ENCODE measurements at regions not wholly inside any gene's neighbourhood (a gene's known extent, or its start where the extent isn't known, plus 50 kb on each side); places are given as distances from the start of the nearest gene placed in this dataset.

GRCh38 chr10:124158592-124158991 is 65.2 kb upstream of the CHST15 start:
- Histone ChIP-seq H3K4me3 (no peak overlapping the region), H3K27ac (no peak overlapping the region), H3K27me3 (no peaks in the 10 kb centered on the region), H3K36me3 (no peaks in the 10 kb centered on the region), H3K9me3 (no peaks in the 10 kb centered on the region), H3K4me1 (peaks cover 3 to 25% (median 16%) of the 10 kb centered on the region in 4 donors)
- DNase-seq (ENCODE audit: low spot score in 2 of 2): no peak
- WGBS, 2 donors: 94 to 95% methylated on average over 8 of the region's 8 CpGs
- TF ChIP-seq EP300 (IDR thresholded peaks at IDR 0.05) (no peak), CTCF (IDR thresholded peaks at IDR 0.05) (no peak), POLR2A (IDR thresholded peaks at IDR 0.05) (no peak)

GRCh38 chr10:124157271-124157681 is 63.9 kb upstream of the CHST15 start:
- H3K4me3 ChIP-seq: no peak overlapping the region
- no peak for DNase-seq (ENCODE audit: low spot score in 2 of 2)
- no peaks in the 10 kb centered on the region for H3K27me3 ChIP-seq
- H3K4me1 ChIP-seq: peaks cover 3 to 38% (median 29%) of the 10 kb centered on the region in 4 donors
- no peaks in the 10 kb centered on the region for H3K9me3 ChIP-seq
- H3K36me3 ChIP-seq: no peaks in the 10 kb centered on the region
- TF ChIP-seq EP300 (IDR thresholded peaks at IDR 0.05): no peak
- peak overlapping the region in 1 of 4 donors; percentile 80 for H3K27ac ChIP-seq
- 50 to 61% methylated on average over 4 of the region's 4 CpGs for WGBS, 2 donors

- Histone ChIP-seq H3K9me3 (no peaks in the 10 kb centered on the region), H3K36me3 (no peaks in the 10 kb centered on the region), H3K27me3 (no peaks in the 10 kb centered on the region), H3K4me3 (no peak overlapping the region), H3K4me1 (peaks cover 3 to 44% (median 34%) of the 10 kb centered on the region in 4 donors), H3K27ac (peak overlapping the region in 2 of 4 donors; percentile 72 to 80)
- 46 to 62% methylated on average over 9 to 17 of the region's 17 CpGs for WGBS, 2 donors
- TF ChIP-seq POLR2A (IDR thresholded peaks at IDR 0.05): no peak
- no peak for TF ChIP-seq CTCF (IDR thresholded peaks at IDR 0.05)
- TF ChIP-seq EP300 (IDR thresholded peaks at IDR 0.05): no peak
- DNase-seq (ENCODE audit: low spot score in 2 of 2): no peak
Observed at GRCh38 chr10:124156524-124157260, 63.3 kb upstream of the CHST15 start.

GRCh38 chr10:124155781-124156435 is 62.5 kb upstream of the CHST15 start:
- H3K4me3 ChIP-seq: no peak overlapping the region
- H3K9me3 ChIP-seq: no peaks in the 10 kb centered on the region
- peak overlapping the region in 3 of 4 donors; percentile 9 to 80 (median 72) for H3K27ac ChIP-seq
- TF ChIP-seq CTCF (IDR thresholded peaks at IDR 0.05) (no peak), EP300 (IDR thresholded peaks at IDR 0.05) (peak in 1 of 2 donors; percentile 17), POLR2A (IDR thresholded peaks at IDR 0.05) (no peak)
- no peak for DNase-seq (ENCODE audit: low spot score in 2 of 2)
- WGBS, 2 donors: 6 to 21% methylated on average over 14 to 17 of the region's 17 CpGs
- peaks cover 3 to 46% (median 34%) of the 10 kb centered on the region in 4 donors for H3K4me1 ChIP-seq
- H3K36me3 ChIP-seq: no peaks in the 10 kb centered on the region
- H3K27me3 ChIP-seq: no peaks in the 10 kb centered on the region

GRCh38 chr10:124153023-124153826 is 59.8 kb upstream of the CHST15 start:
- peak overlapping the region; percentile 11 to 78 (median 41) for H3K27ac ChIP-seq
- H3K9me3 ChIP-seq: no peaks in the 10 kb centered on the region
- no peak overlapping the region for H3K4me3 ChIP-seq
- H3K36me3 ChIP-seq: no peaks in the 10 kb centered on the region
- H3K27me3 ChIP-seq: no peaks in the 10 kb centered on the region
- WGBS, 2 donors: 30 to 43% methylated on average over 16 to 19 of the region's 20 CpGs
- H3K4me1 ChIP-seq: peaks cover 3 to 61% (median 36%) of the 10 kb centered on the region in 4 donors
- TF ChIP-seq EP300 (IDR thresholded peaks at IDR 0.05) (peak in 1 of 2 donors; percentile 58), CTCF (IDR thresholded peaks at IDR 0.05) (no peak), POLR2A (IDR thresholded peaks at IDR 0.05) (no peak)
- DNase-seq (ENCODE audit: low spot score in 2 of 2): peak in 1 of 2 donors; percentile 35
